NCI-H524 (cell line): ENCODE measurements at regions not wholly inside any gene's neighbourhood (a gene's known extent, or its start where the extent isn't known, plus 50 kb on each side); places are given as distances from the start of the nearest gene placed in this dataset.

ENCODE experiments used
- DNase-seq, 2 experiments: peaks; one replicate each; lab custom pipeline; 2025; lab: John Stamatoyannopoulos, UW

GRCh38 chr13:72534951-72535640 lies 192.3 kb downstream of the MZT1 start:
- no peak for DNase-seq

GRCh38 chr13:72530471-72530870 lies 197.0 kb downstream of the MZT1 start:
- DNase-seq: no peak

GRCh38 chr13:72527333-72527732 lies 200.1 kb downstream of the MZT1 start:
- DNase-seq: no peak

- DNase-seq: no peak
Measured at GRCh38 chr13:72523593-72523992, 203.8 kb downstream of the MZT1 start.

- no peak for DNase-seq
Measured at GRCh38 chr13:72523049-72523448, 204.4 kb downstream of the MZT1 start.

- no peak for DNase-seq
Measured at GRCh38 chr13:72521940-72522661, 205.3 kb downstream of the MZT1 start.

- DNase-seq: no peak
Measured at GRCh38 chr13:72514146-72514545, 213.3 kb downstream of the MZT1 start.

- no peak for DNase-seq
Measured at GRCh38 chr13:72508392-72508791, 219.0 kb downstream of the MZT1 start.

- no peak for DNase-seq
Measured at GRCh38 chr13:72507416-72508199, 219.8 kb downstream of the MZT1 start.

- no peak for DNase-seq
Measured at GRCh38 chr13:72506706-72507105, 220.7 kb downstream of the MZT1 start.

- peak in 1 of 2 experiments; percentile 68 for DNase-seq
Measured at GRCh38 chr13:72505376-72505775, 222.1 kb downstream of the MZT1 start.

- DNase-seq: peak; percentile 40 to 57
Measured at GRCh38 chr13:72504131-72504841, 223.1 kb downstream of the MZT1 start.

- DNase-seq: no peak
Measured at GRCh38 chr13:72500851-72501250, 226.6 kb downstream of the MZT1 start.

- DNase-seq: peak; percentile 93 to 95
Measured at GRCh38 chr13:72495681-72496080, 231.7 kb downstream of the MZT1 start.

GRCh38 chr13:72489751-72490150 lies 237.7 kb downstream of the MZT1 start:
- no peak for DNase-seq

GRCh38 chr13:72473321-72473720 lies 254.1 kb downstream of the MZT1 start:
- peak in 1 of 2 experiments; percentile 1 for DNase-seq

GRCh38 chr13:72469906-72470305 lies 257.5 kb downstream of the MZT1 start:
- no peak for DNase-seq

GRCh38 chr13:72463561-72463960 lies 263.9 kb downstream of the MZT1 start:
- no peak for DNase-seq

- no peak for DNase-seq
Measured at GRCh38 chr13:72462726-72463125, 264.7 kb downstream of the MZT1 start.

- no peak for DNase-seq
Measured at GRCh38 chr13:72462166-72462565, 265.3 kb downstream of the MZT1 start.

GRCh38 chr13:72458701-72459100 lies 268.7 kb downstream of the MZT1 start:
- peak in 1 of 2 experiments; percentile 18 for DNase-seq

GRCh38 chr13:72457151-72457550 lies 270.3 kb downstream of the MZT1 start:
- peak; percentile 42 to 82 for DNase-seq
